DMS79 treated with DMSO at 0.1 percent for 48 hours (cell line): ENCODE measurements at regions not wholly inside any gene's neighbourhood (a gene's known extent, or its start where the extent isn't known, plus 50 kb on each side); places are given as distances from the start of the nearest gene placed in this dataset.

Experiments
- DNase-seq: peaks from one replicate; lab custom pipeline; 2025; lab: John Stamatoyannopoulos, UW

GRCh38 chr14:87732562-87732961 is 260.4 kb downstream of the GALC start:
- no peak for DNase-seq

GRCh38 chr14:87725318-87725717 is 267.7 kb downstream of the GALC start:
- DNase-seq, result no peak

GRCh38 chr14:87712396-87713090 is 280.4 kb downstream of the GALC start:
- DNase-seq, result no peak

DNA sequence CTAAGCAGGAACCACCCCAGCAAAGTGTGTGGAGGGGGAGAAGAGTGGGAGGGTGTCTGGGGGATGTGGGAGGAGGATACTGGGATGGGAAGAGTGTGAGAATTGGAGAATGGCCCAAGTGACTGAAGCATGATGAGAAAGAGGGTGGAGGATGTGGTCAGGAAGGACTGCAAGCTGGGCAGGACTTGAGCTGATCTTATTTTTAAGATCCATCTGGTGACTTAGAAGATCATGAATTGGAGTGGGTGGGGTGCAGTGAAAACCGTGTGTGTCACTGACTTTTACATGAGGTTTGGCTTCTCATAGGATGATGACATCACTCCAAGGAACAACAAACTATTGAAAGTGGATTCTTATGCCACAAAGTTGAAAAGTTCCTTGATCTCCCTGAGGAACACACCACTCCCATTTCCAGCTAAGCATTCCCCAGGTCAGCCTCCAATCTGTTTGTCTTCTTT is 287.5 kb downstream of the GALC start:
- DNase-seq, result no peak

DNA sequence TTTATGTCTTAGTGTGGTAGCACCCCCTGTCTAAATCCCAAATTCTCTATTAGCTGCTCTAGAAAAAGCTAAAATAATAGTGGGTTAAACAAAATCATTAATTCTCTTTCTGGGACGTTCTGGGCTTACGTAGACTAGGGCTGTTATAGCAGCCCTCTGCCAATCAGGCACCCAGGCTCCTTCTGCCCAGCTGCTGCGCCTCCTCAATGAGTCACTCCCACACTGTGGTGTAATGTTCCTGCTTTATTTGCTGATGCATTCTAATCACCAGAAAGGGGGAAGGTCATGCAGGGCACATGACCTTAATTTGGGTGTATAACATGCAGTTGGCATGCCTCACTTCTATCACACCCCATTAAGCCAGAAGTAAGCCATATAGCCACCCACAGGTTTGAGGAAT is 294.5 kb downstream of the GALC start:
- no peak for DNase-seq

GRCh38 chr14:87696485-87696884 is 296.5 kb downstream of the GALC start:
- peak; percentile 69 for DNase-seq

DNA sequence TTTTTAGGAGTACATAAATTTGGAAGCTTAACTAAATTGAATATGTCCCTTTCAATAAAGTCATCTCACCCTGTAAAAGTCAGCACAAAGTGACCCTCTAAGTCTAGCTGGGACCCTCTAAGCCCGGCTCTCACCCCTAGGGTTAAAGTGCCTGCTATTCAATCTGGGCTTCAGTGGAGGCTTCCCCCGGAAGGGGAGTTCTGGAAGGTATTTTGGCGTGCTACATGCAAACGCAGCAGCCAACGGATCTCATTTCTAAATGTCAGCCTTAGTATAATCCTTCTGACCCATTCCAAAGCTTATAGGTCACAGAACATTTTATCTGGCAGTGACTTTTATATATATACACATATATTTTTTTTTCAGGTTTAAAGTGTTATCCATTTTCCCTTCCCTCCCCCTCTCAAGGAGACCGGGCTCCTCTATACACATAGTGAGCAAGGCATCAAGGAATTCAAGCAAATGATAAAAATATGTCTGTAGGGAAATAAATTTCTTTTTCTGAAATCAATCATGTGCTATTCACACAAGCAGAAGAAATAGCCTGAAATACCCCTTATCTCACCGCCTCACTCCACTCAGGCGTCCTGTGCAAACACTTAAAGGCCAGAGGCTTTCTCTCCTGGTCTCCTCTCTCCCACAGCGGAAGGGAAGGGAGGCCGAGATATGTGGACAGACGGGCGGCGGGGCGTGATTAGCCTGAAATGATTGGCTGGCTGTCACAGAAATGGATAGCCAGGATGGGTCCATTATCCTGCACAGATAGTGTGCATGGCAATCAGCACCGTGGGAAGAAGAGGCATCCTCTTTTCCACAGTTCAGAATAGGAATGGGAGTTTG is 301.7 kb downstream of the GALC start:
- DNase-seq, result no peak

GRCh38 chr14:87690076-87690613 is 302.8 kb downstream of the GALC start:
- DNase-seq, result no peak

DNA sequence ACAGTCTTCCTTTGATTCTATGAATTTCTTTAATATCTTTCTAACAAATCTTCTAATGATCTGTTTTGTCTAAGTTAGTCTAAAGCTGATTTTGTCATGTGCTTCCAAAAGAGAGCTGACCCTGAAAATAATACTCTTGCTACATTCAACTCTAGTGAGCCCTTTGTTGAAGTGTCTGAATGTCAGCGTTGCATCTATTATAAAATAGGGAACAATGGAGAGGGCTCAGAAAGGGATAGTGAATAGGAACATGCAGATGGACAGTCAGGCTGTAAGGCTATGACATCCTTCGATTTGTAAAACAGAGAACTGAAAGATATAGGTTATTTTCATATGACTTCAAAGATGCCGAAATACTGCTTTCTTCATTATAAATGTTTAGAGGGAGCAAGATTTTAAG is 304.5 kb downstream of the GALC start:
- no peak for DNase-seq

GRCh38 chr14:87687420-87687819 is 305.6 kb downstream of the GALC start:
- no peak for DNase-seq

DNA sequence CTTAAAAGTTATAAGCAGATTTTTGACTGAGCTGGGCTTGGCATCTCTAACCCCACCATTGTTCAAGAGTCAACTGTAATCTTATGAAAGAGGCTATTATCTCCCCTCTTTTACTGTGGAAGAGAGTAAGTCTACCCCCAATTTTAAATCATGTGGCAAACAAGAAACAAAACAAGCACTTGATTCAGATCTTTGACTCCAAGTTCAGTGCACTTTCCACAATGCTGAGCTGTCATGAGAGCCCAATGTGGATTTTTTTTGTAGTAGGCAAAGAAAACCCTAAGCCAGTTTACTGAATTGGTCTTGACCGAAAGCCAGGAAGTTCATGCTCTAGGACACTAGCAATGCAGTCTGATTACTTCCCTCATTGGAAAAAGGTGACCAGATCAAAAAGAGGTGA is 306.2 kb downstream of the GALC start:
- DNase-seq, result no peak

GRCh38 chr14:87679866-87680265 is 313.1 kb downstream of the GALC start:
- DNase-seq, result no peak

DNA sequence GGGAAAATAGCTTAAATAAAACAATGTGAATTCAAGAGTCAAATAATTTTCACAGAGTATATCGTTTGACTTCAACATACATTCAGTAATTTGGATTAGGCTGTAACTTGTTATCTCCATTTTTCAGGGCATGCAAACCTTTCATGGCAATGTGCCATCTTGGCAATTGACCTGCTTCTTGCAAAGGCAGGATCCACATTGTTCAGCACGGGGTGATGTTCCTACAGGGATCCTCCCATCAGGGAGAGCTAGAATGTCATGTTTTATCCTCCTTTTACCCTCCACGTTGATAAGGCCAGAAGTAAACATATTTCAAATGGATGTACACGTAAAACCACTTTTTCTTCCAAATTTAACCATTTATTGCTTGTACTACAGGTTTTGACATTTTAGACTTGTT is 314.4 kb downstream of the GALC start:
- DNase-seq, result no peak

- DNase-seq, result no peak
Observed at GRCh38 chr14:87676814-87677437, 316.1 kb downstream of the GALC start.

DNA sequence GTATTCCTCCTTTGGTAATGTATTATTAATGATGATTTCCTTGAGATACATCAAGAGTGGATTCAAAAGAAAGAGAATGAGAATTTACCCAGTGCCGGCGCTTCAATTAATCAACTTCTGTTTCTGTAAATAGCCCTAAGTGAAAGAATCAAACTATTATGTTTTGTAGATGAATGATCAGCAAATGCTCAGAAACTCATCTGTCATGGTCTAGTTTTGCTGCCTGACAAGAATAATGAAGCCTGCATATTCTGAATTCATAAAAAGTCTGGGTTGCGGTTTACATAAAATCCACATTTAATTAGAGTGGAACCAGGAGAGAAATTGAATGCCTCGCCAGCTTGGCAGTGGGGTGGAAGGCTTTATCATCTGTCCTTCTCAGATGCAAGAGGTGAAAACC is 325.3 kb downstream of the GALC start:
- no peak for DNase-seq

DNA sequence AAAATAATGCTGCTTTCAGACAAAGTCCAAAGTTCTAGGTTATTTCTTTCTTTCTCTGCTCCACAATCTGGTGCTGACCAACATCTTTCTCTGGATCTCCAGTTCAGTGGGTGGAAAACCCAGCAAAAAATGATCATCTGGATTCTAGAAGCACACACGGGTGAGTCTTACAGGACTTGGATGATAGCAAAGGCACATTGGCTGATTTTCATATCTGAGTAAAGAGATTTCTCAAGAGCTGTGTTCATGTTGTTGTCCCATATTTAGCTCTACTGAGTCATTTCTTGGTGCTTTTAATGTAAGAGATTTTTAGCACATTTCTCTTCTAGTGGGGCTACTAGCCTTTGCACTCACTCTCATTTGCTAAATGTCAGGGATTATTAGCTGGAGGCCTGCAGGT is 336.7 kb downstream of the GALC start:
- no peak for DNase-seq

DNA sequence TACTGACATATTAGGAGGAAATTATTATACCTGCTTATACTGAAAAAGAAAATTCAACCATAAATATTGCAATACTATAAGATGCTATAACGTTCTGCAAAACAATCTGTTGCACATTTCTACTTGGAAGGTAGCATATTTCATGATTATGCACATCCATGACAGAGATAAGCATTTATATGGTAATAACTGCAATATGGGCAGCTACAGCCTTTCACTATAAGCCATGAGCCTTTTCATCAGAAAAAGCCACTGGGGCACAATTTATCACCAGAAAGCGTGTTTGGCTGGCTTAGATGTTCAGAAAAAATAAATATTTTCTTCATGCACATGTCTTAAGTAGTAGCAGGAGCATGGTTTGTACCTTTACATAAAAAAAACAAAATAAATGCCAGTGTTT is 340.7 kb downstream of the GALC start:
- no peak for DNase-seq

- DNase-seq, result no peak
Observed at GRCh38 chr14:87644689-87645088, 348.3 kb downstream of the GALC start.

DNA sequence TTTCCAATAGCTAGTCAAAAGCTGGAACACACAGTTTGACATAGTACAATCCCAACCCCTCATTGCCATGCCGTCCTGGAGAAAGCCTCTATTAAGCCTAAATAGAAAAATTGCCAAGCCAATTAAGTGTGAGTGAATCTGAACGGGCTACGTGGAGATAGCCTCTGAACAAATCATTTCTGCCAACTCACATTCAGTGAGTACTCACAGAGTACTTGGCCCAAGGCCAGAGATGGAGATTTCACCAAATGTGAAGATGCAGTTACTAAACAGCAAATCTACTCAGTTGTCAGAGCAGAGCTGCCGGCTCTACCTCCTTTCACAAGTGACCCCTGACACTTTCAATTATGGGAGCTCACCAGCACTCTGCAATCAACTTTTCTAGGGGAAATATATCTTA is 350.0 kb downstream of the GALC start:
- DNase-seq, result peak; percentile 96

GRCh38 chr14:87640553-87640952 is 352.4 kb downstream of the GALC start:
- no peak for DNase-seq

GRCh38 chr14:87638196-87638595 is 354.8 kb downstream of the GALC start:
- peak; percentile 91 for DNase-seq

GRCh38 chr14:87635442-87635841 is 357.5 kb downstream of the GALC start:
- no peak for DNase-seq

- no peak for DNase-seq
Observed at GRCh38 chr14:87632796-87633195, 360.2 kb downstream of the GALC start.
